IMR-90 (cell line): ENCODE measurements at regions not wholly inside any gene's neighbourhood (a gene's known extent, or its start where the extent isn't known, plus 50 kb on each side); places are given as distances from the start of the nearest gene placed in this dataset.

Experiments used
- ATAC-seq: fragments of 200-7000 bp; cut with Tn5 transposase; 2 replicates; pipeline ENCODE4 v1.9.1; 2020; ENCODE audit warnings: low read depth, mild to moderate bottlenecking, moderate library complexity
- BruUV-seq: library from RNA; stranded (reverse); fragments of 400-500 nt; replicated peaks from 2 replicates; lab custom pipeline; 2021; lab: Mats Ljungman, UMichigan
- CTCF ChIA-PET: fragments of 300-600 bp; formaldehyde crosslinking; extraction: SDS; loops from one replicate; lab custom pipeline; 2021; ENCODE audit warnings: antibody characterized with exemption; lab: Yijun Ruan, JAX
- POLR2A ChIA-PET: fragments of 300-600 bp; sonication (Branson Sonifier 250); formaldehyde crosslinking; loops from one replicate; lab custom pipeline; 2022; ENCODE audit warnings: antibody characterized with exemption; ENCODE audit not compliant: unreplicated experiment; lab: Charles Lee
- DNase-seq: peaks from one replicate; pipeline ENCODE4 v3.0.0; 2013
- H2AFZ ChIP-seq: replicated peaks from 2 replicates; pipeline ENCODE3; 2013; ENCODE audit warnings: low read length, mild to moderate bottlenecking; ENCODE audit not compliant: poor library complexity
- H2AK5ac ChIP-seq: 2 replicates; pipeline ENCODE4 v1.6.1; 2013; ENCODE audit warnings: low read depth, low read length, inconsistent platforms
- H2AK9ac ChIP-seq: replicated peaks from 2 replicates; pipeline ENCODE3; 2013; ENCODE audit warnings: mild to moderate bottlenecking, low read depth, low read length, moderate library complexity; ENCODE audit not compliant: poor library complexity
- H2BK120ac ChIP-seq: 2 replicates; pipeline ENCODE4 v1.6.1; 2013; ENCODE audit warnings: low read depth, low read length, inconsistent platforms
- H2BK15ac ChIP-seq: 3 replicates; pipeline ENCODE4 v1.6.1; 2013; ENCODE audit warnings: low read depth, low read length, inconsistent platforms
- H2BK20ac ChIP-seq: 2 replicates; pipeline ENCODE4 v1.6.1; 2013; ENCODE audit warnings: low read depth, mild to moderate bottlenecking, inconsistent platforms, low read length, moderate library complexity
- H2BK5ac ChIP-seq: 2 replicates; pipeline ENCODE4 v1.6.1; 2013; ENCODE audit warnings: mild to moderate bottlenecking, low read depth, low read length, inconsistent platforms; ENCODE audit not compliant: poor library complexity, severe bottlenecking
- H3K14ac ChIP-seq: replicated peaks from 2 replicates; pipeline ENCODE4 v1.6.1; 2013; ENCODE audit warnings: low read depth, low read length, inconsistent platforms
- H3K18ac ChIP-seq: 2 replicates; pipeline ENCODE4 v1.6.1; 2013; ENCODE audit warnings: low read depth, low read length, control low read depth
- H3K23ac ChIP-seq: 2 replicates; pipeline ENCODE4 v1.6.1; 2013; ENCODE audit warnings: low read depth, low read length, inconsistent platforms
- H3K27ac ChIP-seq: 2 replicates; pipeline ENCODE4 v1.5.1; 2013; ENCODE audit warnings: mild to moderate bottlenecking, control low read depth, low read length; ENCODE audit not compliant: insufficient read depth
- H3K27me3 ChIP-seq: 2 replicates; pipeline ENCODE4 v1.6.1; 2013; ENCODE audit warnings: low read length; ENCODE audit not compliant: control insufficient read depth, insufficient read depth
- H3K36me3 ChIP-seq: 2 replicates; pipeline ENCODE4 v1.6.1; 2013; ENCODE audit warnings: low read length, mixed read lengths; ENCODE audit not compliant: control insufficient read depth, insufficient read depth
- H3K4ac ChIP-seq: 2 replicates; pipeline ENCODE4 v1.6.1; 2013; ENCODE audit warnings: low read depth, low read length, inconsistent platforms
- H3K4me1 ChIP-seq: 2 replicates; pipeline ENCODE4 v1.6.1; 2013; ENCODE audit warnings: low read length, mixed read lengths; ENCODE audit not compliant: control insufficient read depth, insufficient read depth
- H3K4me2 ChIP-seq: 2 replicates; pipeline ENCODE4 v1.6.1; 2013; ENCODE audit warnings: low read depth, mild to moderate bottlenecking, control low read depth, low read length, moderate library complexity
- H3K4me3 ChIP-seq: 2 replicates; pipeline ENCODE4 v1.5.1; 2013; ENCODE audit warnings: low read depth, mild to moderate bottlenecking, control low read depth, low read length, moderate library complexity; ENCODE audit not compliant: insufficient read depth
- H3K56ac ChIP-seq: 2 replicates; pipeline ENCODE4 v1.6.1; 2013; ENCODE audit warnings: low read length, inconsistent platforms; ENCODE audit not compliant: insufficient read depth; ENCODE audit errors: extremely low read depth
- H3K79me1 ChIP-seq, 2 experiments: 2 replicates each; pipeline ENCODE4 v1.6.1; 2013; ENCODE audit warnings: low read length in 2 of 2, inconsistent platforms in 1 of 2, low read depth in 1 of 2
- H3K9ac ChIP-seq: 2 replicates; pipeline ENCODE4 v1.6.1; 2013; ENCODE audit warnings: low read depth, low read length, control low read depth
- H3K9me1 ChIP-seq: 2 replicates; pipeline ENCODE4 v1.6.1; 2013; ENCODE audit warnings: low read length, inconsistent platforms; ENCODE audit not compliant: insufficient read depth
- H3K9me3 ChIP-seq: 2 replicates; pipeline ENCODE4 v1.6.1; 2013; ENCODE audit warnings: low read length; ENCODE audit not compliant: control insufficient read depth, insufficient read depth
- H4K20me1 ChIP-seq: 2 replicates; pipeline ENCODE4 v1.6.1; 2013; ENCODE audit warnings: low read length, inconsistent platforms; ENCODE audit not compliant: insufficient read depth
- H4K5ac ChIP-seq: 2 replicates; pipeline ENCODE4 v1.6.1; 2013; ENCODE audit warnings: mild to moderate bottlenecking, low read depth, low read length, control low read depth
- H4K8ac ChIP-seq, 2 experiments: 2 replicates each; pipeline ENCODE4 v1.6.1; 2013; ENCODE audit warnings: low read depth in 2 of 2, low read length in 2 of 2, control low read depth in 1 of 2, inconsistent platforms in 1 of 2
- H4K91ac ChIP-seq: 2 replicates; pipeline ENCODE4 v1.6.1; 2013; ENCODE audit warnings: low read depth, low read length, inconsistent platforms; ENCODE audit not compliant: insufficient read depth
- FOS ChIP-seq: fragments of 150-350 bp; IDR thresholded peaks from 2 replicates; pipeline ENCODE4 v1.6.1; 2016; ENCODE audit warnings: low read depth, low read length
- MAFK ChIP-seq: IDR thresholded peaks from 2 replicates; pipeline ENCODE4 v1.6.1; 2012; ENCODE audit warnings: low read depth, low read length, improper control_type of control experiment
- MAZ ChIP-seq: IDR thresholded peaks from 2 replicates; pipeline ENCODE4 v1.6.1; 2012; ENCODE audit warnings: low read depth, mild to moderate bottlenecking, low read length, improper control_type of control experiment, moderate library complexity, borderline replicate concordance
- NFE2L2 ChIP-seq: fragments of 150-350 bp; IDR thresholded peaks from 2 replicates; pipeline ENCODE4 v1.6.1; 2016; ENCODE audit warnings: low read depth, mild to moderate bottlenecking, low read length
- RAD21 ChIP-seq: IDR thresholded peaks from 2 replicates; pipeline ENCODE4 v1.6.1; 2012; ENCODE audit warnings: low read length, improper control_type of control experiment
- SMC3 ChIP-seq: fragments of 150-350 bp; IDR thresholded peaks from 2 replicates; pipeline ENCODE4 v1.6.1; 2016; ENCODE audit warnings: low read depth, mild to moderate bottlenecking, antibody characterized with exemption, low read length, moderate library complexity
- WGBS, 2 experiments: methylation state at CpG; one replicate each; pipeline versions ENCODE4 v1.1.5 to v1.1.7; 2013; ENCODE audit warnings: missing lambda C conversion rate in 2 of 2; ENCODE audit not compliant: insufficient read length in 1 of 2; ENCODE audit errors: extremely low coverage in 2 of 2; 5-methylcytosine and 5-hydroxymethylcytosine counted together
- dilution Hi-C: fragments of 300-500 bp; cut with HindIII; formaldehyde crosslinking; loops from one replicate; pipeline ENCODE4 v1.14.3; 2018; ENCODE audit warnings: low sequenced_read_pairs; ENCODE audit not compliant: unreplicated experiment
- in situ Hi-C: fragments of 300-500 bp; cut with MboI; formaldehyde crosslinking; loops from 3 replicates; pipeline ENCODE4 v1.14.3; 2019; ENCODE audit warnings: low sequenced_read_pairs, inconsistent platforms, mixed read lengths
- intact Hi-C: fragments of 100-400 bp; cut with micrococcal nuclease; formaldehyde crosslinking; loops from 2 replicates; pipeline ENCODE4 v1.10.0; 2022
- TF ChIP-seq, protein P1 (sequence below): conservative IDR thresholded peaks from 2 replicates; pipeline ENCODE4 v1.5.1; 2012; ENCODE audit warnings: mild to moderate bottlenecking, low read depth, low read length, improper control_type of control experiment
- TF ChIP-seq, protein P2 (sequence below): fragments of 150-350 bp; IDR thresholded peaks from 2 replicates; pipeline ENCODE4 v1.6.1; 2017; ENCODE audit warnings: mild to moderate bottlenecking, antibody characterized with exemption, low read length, low read depth

- Histone ChIP-seq H4K20me1 (no peaks in the 10 kb centered on the region), H3K27ac (no peak overlapping the region), H4K91ac (no peak overlapping the region), H2AK9ac (no peak overlapping the region), H3K56ac (no peak overlapping the region), H2AFZ (no peak overlapping the region), H2BK15ac (no peak overlapping the region), H4K5ac (no peak overlapping the region), H2BK20ac (no peak overlapping the region), H3K4me1 (no peaks in the 10 kb centered on the region), H3K9me1 (no peaks in the 10 kb centered on the region), H3K23ac (no peak overlapping the region), H2BK120ac (no peak overlapping the region), H2BK5ac (no peak overlapping the region), H3K4me3 (no peak overlapping the region), H4K8ac (no peak overlapping the region), H3K9ac (no peak overlapping the region), H3K4me2 (no peak overlapping the region), H3K27me3 (no peaks in the 10 kb centered on the region), H3K36me3 (no peaks in the 10 kb centered on the region), H3K4ac (no peak overlapping the region), H2AK5ac (no peak overlapping the region), H3K14ac (no peak overlapping the region), H3K18ac (no peak overlapping the region), H3K79me1 (no peaks in the 10 kb centered on the region), H3K9me3 (peaks cover 29% of the 10 kb centered on the region)
- no TSS peak for BruUV-seq
- WGBS, 2 experiments = 86% methylated on average over 3 of the region's 3 CpGs; no CpG with 5 or more reads in 1 of the 2 experiments
- CTCF ChIA-PET = no interaction called here
- DNase-seq (no peak), ATAC-seq (no peak)
- in situ Hi-C loops = no loop called here
- TF ChIP-seq MAFK (no peak), NFE2L2 (no peak), MAZ (no peak), SMC3 (no peak), RAD21 (no peak), FOS (no peak)
- TF ChIP-seq, protein P1, sequence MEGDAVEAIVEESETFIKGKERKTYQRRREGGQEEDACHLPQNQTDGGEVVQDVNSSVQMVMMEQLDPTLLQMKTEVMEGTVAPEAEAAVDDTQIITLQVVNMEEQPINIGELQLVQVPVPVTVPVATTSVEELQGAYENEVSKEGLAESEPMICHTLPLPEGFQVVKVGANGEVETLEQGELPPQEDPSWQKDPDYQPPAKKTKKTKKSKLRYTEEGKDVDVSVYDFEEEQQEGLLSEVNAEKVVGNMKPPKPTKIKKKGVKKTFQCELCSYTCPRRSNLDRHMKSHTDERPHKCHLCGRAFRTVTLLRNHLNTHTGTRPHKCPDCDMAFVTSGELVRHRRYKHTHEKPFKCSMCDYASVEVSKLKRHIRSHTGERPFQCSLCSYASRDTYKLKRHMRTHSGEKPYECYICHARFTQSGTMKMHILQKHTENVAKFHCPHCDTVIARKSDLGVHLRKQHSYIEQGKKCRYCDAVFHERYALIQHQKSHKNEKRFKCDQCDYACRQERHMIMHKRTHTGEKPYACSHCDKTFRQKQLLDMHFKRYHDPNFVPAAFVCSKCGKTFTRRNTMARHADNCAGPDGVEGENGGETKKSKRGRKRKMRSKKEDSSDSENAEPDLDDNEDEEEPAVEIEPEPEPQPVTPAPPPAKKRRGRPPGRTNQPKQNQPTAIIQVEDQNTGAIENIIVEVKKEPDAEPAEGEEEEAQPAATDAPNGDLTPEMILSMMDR = no peak
- TF ChIP-seq, protein P2, sequence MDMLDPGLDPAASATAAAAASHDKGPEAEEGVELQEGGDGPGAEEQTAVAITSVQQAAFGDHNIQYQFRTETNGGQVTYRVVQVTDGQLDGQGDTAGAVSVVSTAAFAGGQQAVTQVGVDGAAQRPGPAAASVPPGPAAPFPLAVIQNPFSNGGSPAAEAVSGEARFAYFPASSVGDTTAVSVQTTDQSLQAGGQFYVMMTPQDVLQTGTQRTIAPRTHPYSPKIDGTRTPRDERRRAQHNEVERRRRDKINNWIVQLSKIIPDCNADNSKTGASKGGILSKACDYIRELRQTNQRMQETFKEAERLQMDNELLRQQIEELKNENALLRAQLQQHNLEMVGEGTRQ = no peak
- POLR2A ChIA-PET = no interaction called here
- dilution Hi-C loops = no loop called here
- intact Hi-C loops = no loop called here
These were observed 670.1 kb upstream of the SOX11 start for GRCh38 chr2:5022061-5022460.
